ENCODE measurements at regions not wholly inside any gene's neighbourhood (a gene's known extent, or its start where the extent isn't known, plus 50 kb on each side); places are given as distances from the start of the nearest gene placed in this dataset.

DNA sequence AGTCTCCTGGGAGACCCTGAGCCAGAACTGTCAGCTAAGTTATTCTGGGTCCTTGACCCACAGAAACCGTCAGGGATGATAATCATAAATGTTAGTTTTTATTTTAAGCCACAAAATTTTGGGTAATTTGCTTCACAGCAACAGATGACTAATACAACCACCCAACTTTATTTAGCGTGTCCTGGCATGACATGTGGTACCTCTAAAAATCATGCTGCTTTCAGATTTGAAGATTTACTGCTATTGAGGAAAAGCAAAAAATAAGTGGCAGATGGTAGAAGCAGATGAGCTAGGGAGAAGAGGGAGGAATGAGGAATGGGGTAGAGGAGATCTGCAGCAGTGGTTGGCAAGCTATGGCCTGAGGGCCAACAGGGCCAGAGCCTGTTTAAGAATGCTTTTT is 90.4 kb downstream of the TMEM100 start:
- no peak overlapping the region for H3K4me3 ChIP-seq (ENCODE audit: low read depth, poor library complexity, severe bottlenecking)
- WGBS, 2 donors, result 42 to 47% methylated on average over 2 of the region's 2 CpGs
- intact Hi-C loops (cut with DNase I; ENCODE audit: low total_unique reads), result no loop called here
- no peak for TF ChIP-seq POLR2A (IDR thresholded peaks at IDR 0.05)
- TF ChIP-seq, protein P1, sequence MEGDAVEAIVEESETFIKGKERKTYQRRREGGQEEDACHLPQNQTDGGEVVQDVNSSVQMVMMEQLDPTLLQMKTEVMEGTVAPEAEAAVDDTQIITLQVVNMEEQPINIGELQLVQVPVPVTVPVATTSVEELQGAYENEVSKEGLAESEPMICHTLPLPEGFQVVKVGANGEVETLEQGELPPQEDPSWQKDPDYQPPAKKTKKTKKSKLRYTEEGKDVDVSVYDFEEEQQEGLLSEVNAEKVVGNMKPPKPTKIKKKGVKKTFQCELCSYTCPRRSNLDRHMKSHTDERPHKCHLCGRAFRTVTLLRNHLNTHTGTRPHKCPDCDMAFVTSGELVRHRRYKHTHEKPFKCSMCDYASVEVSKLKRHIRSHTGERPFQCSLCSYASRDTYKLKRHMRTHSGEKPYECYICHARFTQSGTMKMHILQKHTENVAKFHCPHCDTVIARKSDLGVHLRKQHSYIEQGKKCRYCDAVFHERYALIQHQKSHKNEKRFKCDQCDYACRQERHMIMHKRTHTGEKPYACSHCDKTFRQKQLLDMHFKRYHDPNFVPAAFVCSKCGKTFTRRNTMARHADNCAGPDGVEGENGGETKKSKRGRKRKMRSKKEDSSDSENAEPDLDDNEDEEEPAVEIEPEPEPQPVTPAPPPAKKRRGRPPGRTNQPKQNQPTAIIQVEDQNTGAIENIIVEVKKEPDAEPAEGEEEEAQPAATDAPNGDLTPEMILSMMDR (IDR thresholded peaks at IDR 0.05), result no peak
- no peak for DNase-seq (ENCODE audit: low spot score in 2 of 2)

GRCh38 chr17:55629995-55630394 is 92.7 kb downstream of the TMEM100 start:
- WGBS, 2 donors, result 75 to 77% methylated on average over 7 of the region's 7 CpGs
- H3K4me3 ChIP-seq (ENCODE audit: low read depth, poor library complexity, severe bottlenecking), result no peak overlapping the region
- intact Hi-C loops (cut with DNase I; ENCODE audit: low total_unique reads), result no loop called here
- TF ChIP-seq, protein P1 (IDR thresholded peaks at IDR 0.05), result no peak
- no peak for TF ChIP-seq POLR2A (IDR thresholded peaks at IDR 0.05)
- DNase-seq (ENCODE audit: low spot score in 2 of 2), result no peak

- no peak overlapping the region for H3K4me3 ChIP-seq (ENCODE audit: low read depth, poor library complexity, severe bottlenecking)
- no peak for DNase-seq (ENCODE audit: low spot score in 2 of 2)
- TF ChIP-seq, protein P1 (IDR thresholded peaks at IDR 0.05), result no peak
- no peak for TF ChIP-seq POLR2A (IDR thresholded peaks at IDR 0.05)
- intact Hi-C loops (cut with DNase I; ENCODE audit: low total_unique reads), result no loop called here
These were observed 97.1 kb downstream of the TMEM100 start for GRCh38 chr17:55625521-55625920.

- TF ChIP-seq, protein P1 (IDR thresholded peaks at IDR 0.05), result no peak
- TF ChIP-seq POLR2A (IDR thresholded peaks at IDR 0.05), result no peak
- 83 to 89% methylated on average over 3 of the region's 3 CpGs for WGBS, 2 donors
- no peak overlapping the region for H3K4me3 ChIP-seq (ENCODE audit: low read depth, poor library complexity, severe bottlenecking)
- DNase-seq (ENCODE audit: low spot score in 2 of 2), result no peak
- intact Hi-C loops (cut with DNase I; ENCODE audit: low total_unique reads), result no loop called here
These were observed 97.8 kb downstream of the TMEM100 start for GRCh38 chr17:55624772-55625433.

GRCh38 chr17:55622547-55622946 is 100.1 kb downstream of the TMEM100 start:
- no peak overlapping the region for H3K4me3 ChIP-seq (ENCODE audit: low read depth, poor library complexity, severe bottlenecking)
- TF ChIP-seq, protein P1 (IDR thresholded peaks at IDR 0.05), result no peak
- no peak for TF ChIP-seq POLR2A (IDR thresholded peaks at IDR 0.05)
- intact Hi-C loops (cut with DNase I; ENCODE audit: low total_unique reads), result no loop called here
- WGBS, 2 donors, result 68 to 75% methylated on average over 3 of the region's 3 CpGs
- DNase-seq (ENCODE audit: low spot score in 2 of 2), result no peak

GRCh38 chr17:55620945-55621344 is 101.7 kb downstream of the TMEM100 start:
- intact Hi-C loops (cut with DNase I; ENCODE audit: low total_unique reads), result no loop called here
- WGBS, 2 donors, result 81 to 84% methylated on average over 4 of the region's 4 CpGs
- TF ChIP-seq, protein P1 (IDR thresholded peaks at IDR 0.05), result no peak
- no peak for TF ChIP-seq POLR2A (IDR thresholded peaks at IDR 0.05)
- no peak overlapping the region for H3K4me3 ChIP-seq (ENCODE audit: low read depth, poor library complexity, severe bottlenecking)
- DNase-seq (ENCODE audit: low spot score in 2 of 2), result no peak

All from lower leg skin (tissue), 4 donors.